Small intestine (tissue), 7 donors: ENCODE measurements at regions not wholly inside any gene's neighbourhood (a gene's known extent, or its start where the extent isn't known, plus 50 kb on each side); places are given as distances from the start of the nearest gene placed in this dataset.

ENCODE experiments used
- DNase-seq, 2 donors: peaks; one replicate each; pipeline versions ENCODE4 v3.0.0 to v3.0.0-alpha.2; 2013
- FAIRE-seq: peaks from 2 replicates; lab custom pipeline; 2012; peaks lifted over from hg19 to GRCh38; lab: Jason Lieb, UNC
- H3K27ac ChIP-seq, 3 donors: one replicate each; pipeline ENCODE4 v1.5.1; 2013; ENCODE audit warnings: low read length in 2 of 3, mild to moderate bottlenecking in 2 of 3, control low read depth in 1 of 3, inconsistent platforms in 1 of 3, low read depth in 1 of 3, moderate library complexity in 1 of 3
- H3K27me3 ChIP-seq, 3 donors: one replicate each; pipeline ENCODE4 v1.6.1; 2013; ENCODE audit warnings: low read length in 3 of 3, inconsistent platforms in 1 of 3; ENCODE audit not compliant: control insufficient read depth in 3 of 3, insufficient read depth in 3 of 3
- H3K36me3 ChIP-seq, 3 donors: one replicate each; pipeline ENCODE4 v1.6.1; 2013; ENCODE audit warnings: low read length in 3 of 3, inconsistent platforms in 1 of 3, low read depth in 1 of 3, mild to moderate bottlenecking in 1 of 3, moderate library complexity in 1 of 3; ENCODE audit not compliant: control insufficient read depth in 3 of 3, insufficient read depth in 2 of 3
- H3K4me1 ChIP-seq, 3 donors: one replicate each; pipeline ENCODE4 v1.6.1; 2013; ENCODE audit warnings: low read length in 2 of 3, inconsistent platforms in 1 of 3, low read depth in 1 of 3, mild to moderate bottlenecking in 1 of 3, moderate library complexity in 1 of 3; ENCODE audit not compliant: control insufficient read depth in 3 of 3, insufficient read depth in 2 of 3
- H3K4me3 ChIP-seq, 3 donors: one replicate each; pipeline ENCODE4 v1.5.1; 2013; ENCODE audit warnings: low read length in 3 of 3, control low read depth in 1 of 3, inconsistent platforms in 1 of 3, low read depth in 1 of 3, mild to moderate bottlenecking in 1 of 3, moderate library complexity in 1 of 3
- H3K9me3 ChIP-seq, 2 donors: one replicate each; pipeline ENCODE4 v1.6.1; 2013; ENCODE audit warnings: low read depth in 1 of 2, low read length in 1 of 2; ENCODE audit not compliant: control insufficient read depth in 2 of 2, insufficient read depth in 1 of 2
- WGBS, 3 donors: extraction: QIAGEN DNeasy Blood & Tissue Kit; methylation state at CpG; one replicate each; pipeline ENCODE4 v1.1.7; 2013; 5-methylcytosine and 5-hydroxymethylcytosine counted together
- donor health status: healthy with polysubstance abuse.
- donor health status: control.
- donor health status: control.
- donor health status: Bipolar disorder and iron deficiency.
- donor health status: healthy.

- WGBS, 3 donors, result 92 to 97% (median 97%) methylated on average over 2 of the region's 2 CpGs
- Histone ChIP-seq H3K27ac (no peak overlapping the region), H3K36me3 (no peaks in the 10 kb centered on the region), H3K4me3 (no peak overlapping the region), H3K4me1 (no peaks in the 10 kb centered on the region), H3K9me3 (no peaks in the 10 kb centered on the region), H3K27me3 (peaks cover 0 to 8% (median 0%) of the 10 kb centered on the region in 3 donors)
- DNase-seq, result no peak
- no peak for FAIRE-seq
These were observed 194.3 kb upstream of the S1PR3 start for GRCh38 chr9:88796947-88797346.

GRCh38 chr9:88798476-88798875 lies 192.8 kb upstream of the S1PR3 start:
- H3K4me3 ChIP-seq, result no peak overlapping the region
- no peak for FAIRE-seq
- no peaks in the 10 kb centered on the region for H3K9me3 ChIP-seq
- no peaks in the 10 kb centered on the region for H3K4me1 ChIP-seq
- H3K27ac ChIP-seq, result no peak overlapping the region
- WGBS, 3 donors, result 88 to 97% (median 94%) methylated on average over 4 of the region's 4 CpGs
- peaks cover 0 to 8% (median 0%) of the 10 kb centered on the region in 3 donors for H3K27me3 ChIP-seq
- no peak for DNase-seq
- H3K36me3 ChIP-seq, result no peaks in the 10 kb centered on the region

GRCh38 chr9:88799541-88800328 lies 191.5 kb upstream of the S1PR3 start:
- Histone ChIP-seq H3K36me3 (no peaks in the 10 kb centered on the region), H3K4me3 (no peak overlapping the region), H3K4me1 (no peaks in the 10 kb centered on the region), H3K27me3 (peaks cover 0 to 8% (median 0%) of the 10 kb centered on the region in 3 donors), H3K27ac (no peak overlapping the region), H3K9me3 (no peaks in the 10 kb centered on the region)
- DNase-seq (no peak), FAIRE-seq (no peak)
- WGBS, 3 donors, result 42 to 64% (median 52%) methylated on average over 6 of the region's 6 CpGs

DNA sequence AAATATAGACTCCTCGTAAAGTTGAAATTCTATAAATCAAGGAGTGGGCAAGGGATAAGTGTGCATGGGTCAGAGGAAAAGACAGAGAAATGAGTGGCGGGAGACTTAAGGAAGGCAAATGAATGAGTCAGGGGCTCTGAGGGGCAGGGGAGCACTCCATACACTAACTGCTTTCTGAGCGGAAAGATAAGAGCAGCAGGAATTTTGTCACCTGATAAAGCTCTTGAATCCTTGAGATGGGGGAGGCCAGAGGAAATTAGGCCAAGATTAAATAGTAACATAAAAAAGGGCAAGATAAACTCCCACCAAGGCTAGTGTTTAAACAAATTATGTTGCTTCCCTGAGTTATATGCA lies 191.0 kb upstream of the S1PR3 start:
- no peak for DNase-seq
- Histone ChIP-seq H3K4me1 (no peaks in the 10 kb centered on the region), H3K27me3 (peaks cover 0 to 8% (median 0%) of the 10 kb centered on the region in 3 donors), H3K27ac (no peak overlapping the region), H3K9me3 (no peaks in the 10 kb centered on the region), H3K36me3 (no peaks in the 10 kb centered on the region), H3K4me3 (no peak overlapping the region)
- WGBS, 3 donors, result 56% methylated on average over 3 of the region's 3 CpGs
- FAIRE-seq, result no peak

DNA sequence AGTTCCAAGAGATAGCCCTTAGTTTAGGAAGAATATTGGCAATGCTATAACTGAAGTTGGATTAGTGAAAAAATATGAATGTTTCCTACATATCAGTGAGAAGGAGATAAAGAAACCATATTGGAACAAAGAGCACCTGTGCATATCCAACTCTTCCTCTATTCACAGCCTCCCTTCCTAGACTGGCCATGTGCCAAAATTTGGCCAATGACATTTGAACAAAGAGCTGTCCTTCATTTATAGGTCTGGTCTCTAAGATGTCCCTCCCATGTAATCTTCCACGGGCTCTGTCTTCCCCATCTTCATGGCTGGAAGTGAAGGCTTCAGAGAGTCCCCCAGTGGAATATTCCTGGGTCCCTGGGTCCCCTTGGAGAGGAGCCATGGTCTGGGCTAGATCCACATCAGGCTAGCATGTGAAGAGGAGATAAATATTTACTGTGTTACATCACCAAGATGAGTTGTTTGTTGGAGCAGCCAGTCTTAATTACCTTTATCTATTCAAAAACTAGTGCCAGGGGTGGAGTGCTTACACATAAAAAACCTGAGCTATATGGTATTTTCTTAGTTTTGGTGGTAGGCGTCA lies 190.0 kb upstream of the S1PR3 start:
- H3K4me1 ChIP-seq, result no peaks in the 10 kb centered on the region
- H3K27me3 ChIP-seq, result peaks cover 0 to 8% (median 0%) of the 10 kb centered on the region in 3 donors
- no peak overlapping the region for H3K4me3 ChIP-seq
- H3K9me3 ChIP-seq, result no peaks in the 10 kb centered on the region
- WGBS, 3 donors, result 76 to 85% (median 80%) methylated on average over 2 of the region's 2 CpGs
- DNase-seq, result no peak
- no peaks in the 10 kb centered on the region for H3K36me3 ChIP-seq
- FAIRE-seq, result no peak
- H3K27ac ChIP-seq, result no peak overlapping the region

GRCh38 chr9:88802533-88802932 lies 188.7 kb upstream of the S1PR3 start:
- 83 to 90% (median 87%) methylated on average over 5 of the region's 5 CpGs for WGBS, 3 donors
- H3K4me3 ChIP-seq, result no peak overlapping the region
- FAIRE-seq, result no peak
- no peaks in the 10 kb centered on the region for H3K9me3 ChIP-seq
- H3K27ac ChIP-seq, result no peak overlapping the region
- DNase-seq, result no peak
- no peaks in the 10 kb centered on the region for H3K36me3 ChIP-seq
- H3K4me1 ChIP-seq, result no peaks in the 10 kb centered on the region
- H3K27me3 ChIP-seq, result peaks cover 0 to 8% (median 0%) of the 10 kb centered on the region in 3 donors

DNA sequence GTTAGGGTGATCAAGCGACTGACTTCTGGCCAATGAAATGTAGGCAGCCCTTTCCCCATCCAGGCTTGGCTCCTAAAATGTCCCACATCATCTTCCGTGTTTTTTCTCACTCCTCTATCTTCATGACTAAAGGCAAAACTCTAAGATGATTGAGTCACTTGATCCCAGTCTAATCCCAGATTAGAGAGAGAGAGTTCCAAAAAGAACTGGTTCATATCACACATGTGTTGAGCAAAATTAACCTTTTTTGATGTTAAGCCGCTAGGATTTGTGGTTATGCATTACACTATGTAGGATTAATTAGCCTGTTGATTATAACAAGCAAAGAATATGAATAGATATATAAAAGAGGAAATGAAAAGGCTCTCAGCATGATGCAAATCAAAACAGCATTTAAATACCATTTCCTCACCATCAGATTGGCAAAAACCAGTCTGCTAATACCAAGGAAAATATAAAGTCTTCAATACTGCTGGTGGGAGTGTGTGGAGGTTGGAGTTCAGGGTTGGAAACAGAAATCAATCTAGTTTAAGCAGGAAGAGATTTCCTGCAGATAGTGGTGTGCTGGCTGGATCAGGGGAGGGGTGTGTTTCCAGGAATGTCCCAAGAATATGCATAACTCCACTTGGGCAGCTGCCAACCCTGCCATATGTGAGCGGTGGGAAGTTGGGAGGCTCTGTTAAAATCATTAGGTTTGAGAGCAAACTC lies 187.6 kb upstream of the S1PR3 start:
- 67 to 76% (median 71%) methylated on average over 4 of the region's 4 CpGs for WGBS, 3 donors
- FAIRE-seq, result no peak
- no peaks in the 10 kb centered on the region for H3K4me1 ChIP-seq
- H3K4me3 ChIP-seq, result no peak overlapping the region
- H3K27me3 ChIP-seq, result peaks cover 0 to 8% (median 0%) of the 10 kb centered on the region in 3 donors
- H3K36me3 ChIP-seq, result no peaks in the 10 kb centered on the region
- H3K27ac ChIP-seq, result no peak overlapping the region
- no peak for DNase-seq
- H3K9me3 ChIP-seq, result no peaks in the 10 kb centered on the region

- no peaks in the 10 kb centered on the region for H3K36me3 ChIP-seq
- H3K4me1 ChIP-seq, result no peaks in the 10 kb centered on the region
- H3K4me3 ChIP-seq, result no peak overlapping the region
- FAIRE-seq (no peak), DNase-seq (no peak)
- 63 to 71% (median 69%) methylated on average over 2 of the region's 2 CpGs for WGBS, 3 donors
- peaks cover 0 to 11% (median 0%) of the 10 kb centered on the region in 3 donors for H3K27me3 ChIP-seq
- H3K27ac ChIP-seq, result no peak overlapping the region
- H3K9me3 ChIP-seq, result no peaks in the 10 kb centered on the region
These were observed 187.0 kb upstream of the S1PR3 start for GRCh38 chr9:88804254-88804596.
